NCI-H2107 treated with DMSO at 0.1 percent for 48 hours (cell line): ENCODE measurements at regions not wholly inside any gene's neighbourhood (a gene's known extent, or its start where the extent isn't known, plus 50 kb on each side); places are given as distances from the start of the nearest gene placed in this dataset.

ENCODE experiments used
- DNase-seq: peaks from one replicate; lab custom pipeline; 2025; ENCODE audit not compliant: unreplicated experiment; lab: John Stamatoyannopoulos, UW

- DNase-seq: no peak
These were observed 578.0 kb upstream of the MGAT4C start for GRCh38 chr12:86834217-86834616.

- no peak for DNase-seq
These were observed 571.2 kb upstream of the MGAT4C start for GRCh38 chr12:86827409-86827808.

GRCh38 chr12:86826051-86826450, 569.9 kb upstream of the MGAT4C start:
- no peak for DNase-seq

DNA sequence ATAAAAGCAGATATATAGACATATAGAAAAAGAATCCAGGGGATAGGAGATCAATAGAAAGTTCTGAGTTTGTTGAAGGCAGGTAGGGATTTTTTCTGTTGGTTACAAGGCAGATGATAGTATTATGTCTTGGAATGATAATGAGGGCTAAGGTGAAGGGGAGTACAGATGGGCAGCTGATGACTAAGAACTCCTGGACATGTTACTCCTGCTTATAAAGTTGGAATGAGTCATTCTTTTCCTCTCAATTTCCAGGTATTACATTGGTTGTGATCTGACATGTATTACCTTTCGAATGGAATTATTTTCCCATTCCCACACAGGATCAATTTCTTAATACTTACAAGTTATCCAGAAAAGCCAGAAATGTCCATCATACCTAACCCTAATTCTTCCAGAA, 545.2 kb upstream of the MGAT4C start:
- DNase-seq: no peak

DNA sequence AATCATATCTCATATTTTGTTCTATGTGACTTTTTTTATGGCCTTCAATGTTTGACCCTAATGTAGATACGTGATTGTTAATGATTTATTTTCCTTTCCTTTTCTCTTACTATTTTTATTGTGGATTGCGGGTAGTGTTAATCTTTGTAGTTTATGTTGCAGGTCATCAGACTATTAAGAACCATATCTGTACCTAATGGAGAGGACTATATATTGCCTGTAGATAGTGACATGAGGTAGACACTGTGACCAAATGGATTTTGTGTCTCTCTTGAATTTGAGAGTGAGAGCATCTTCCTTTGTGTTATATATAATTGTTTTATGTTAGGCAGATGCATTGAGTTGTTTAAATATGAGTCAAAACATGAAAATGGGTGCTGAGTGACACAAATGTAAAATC, 543.4 kb upstream of the MGAT4C start:
- DNase-seq: no peak

- DNase-seq: no peak
These were observed 540.4 kb upstream of the MGAT4C start for GRCh38 chr12:86796550-86796949.

- DNase-seq: no peak
These were observed 532.5 kb upstream of the MGAT4C start for GRCh38 chr12:86788661-86789060.

- DNase-seq: no peak
These were observed 531.2 kb upstream of the MGAT4C start for GRCh38 chr12:86787419-86787818.

DNA sequence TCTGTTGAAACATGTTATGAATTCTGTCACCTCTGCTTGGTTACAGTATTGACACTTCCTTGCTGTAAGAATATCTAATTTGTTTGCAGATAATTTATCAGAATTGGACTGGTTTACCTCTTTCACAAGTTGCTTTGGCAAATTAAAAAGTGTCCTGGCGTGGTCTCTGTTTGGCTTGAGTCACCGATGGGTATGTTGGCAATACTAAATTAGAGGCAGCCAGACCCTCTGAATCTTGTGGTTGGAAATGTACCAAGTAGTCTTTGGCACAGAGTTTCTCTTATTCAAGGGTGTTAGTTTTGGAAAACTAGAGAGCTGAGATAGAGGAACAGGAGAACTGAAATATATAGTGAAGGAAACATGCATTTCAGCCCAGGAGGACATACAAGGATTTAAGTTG, 521.1 kb upstream of the MGAT4C start:
- DNase-seq: no peak

GRCh38 chr12:86774841-86775388, 518.7 kb upstream of the MGAT4C start:
- no peak for DNase-seq

DNA sequence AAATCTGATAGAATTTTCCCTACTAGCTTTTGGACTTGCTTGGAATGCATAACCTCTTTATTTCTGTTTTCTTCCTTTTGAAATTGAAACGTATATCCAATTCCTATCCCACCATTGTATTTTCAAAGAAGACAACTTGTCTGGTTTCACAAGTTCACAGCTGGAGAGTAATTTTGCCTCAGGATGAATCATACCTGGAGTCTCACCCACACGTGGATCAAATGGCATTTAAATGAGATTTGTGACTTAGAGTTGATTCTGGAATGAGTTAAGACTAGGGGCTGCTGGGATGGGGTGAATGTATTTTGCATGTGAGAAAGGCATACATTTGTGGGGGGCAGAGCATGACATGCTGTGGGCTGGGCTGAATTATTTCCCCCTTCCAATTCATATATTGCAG, 516.5 kb upstream of the MGAT4C start:
- no peak for DNase-seq

- DNase-seq: no peak
These were observed 514.7 kb upstream of the MGAT4C start for GRCh38 chr12:86770871-86771270.

DNA sequence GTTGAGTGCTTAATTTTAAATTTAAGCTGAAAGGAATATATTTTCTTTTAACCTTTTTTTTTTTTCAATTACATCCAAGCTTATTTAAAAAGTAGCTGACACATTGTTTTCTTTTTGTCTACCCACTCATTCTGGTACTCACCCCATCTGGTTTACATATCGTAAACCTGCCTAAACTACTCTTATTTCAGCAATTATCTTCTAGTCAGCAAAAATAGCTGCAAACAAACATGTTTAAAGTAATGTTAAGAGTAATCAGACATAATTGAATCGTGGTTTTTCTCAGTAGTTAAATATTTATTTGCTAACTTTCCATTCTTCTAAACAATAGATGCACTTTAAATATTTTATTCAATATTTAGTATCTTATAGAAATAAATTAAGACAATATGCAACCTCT, 492.7 kb upstream of the MGAT4C start:
- no peak for DNase-seq

GRCh38 chr12:86744547-86745212, 488.5 kb upstream of the MGAT4C start:
- no peak for DNase-seq

DNA sequence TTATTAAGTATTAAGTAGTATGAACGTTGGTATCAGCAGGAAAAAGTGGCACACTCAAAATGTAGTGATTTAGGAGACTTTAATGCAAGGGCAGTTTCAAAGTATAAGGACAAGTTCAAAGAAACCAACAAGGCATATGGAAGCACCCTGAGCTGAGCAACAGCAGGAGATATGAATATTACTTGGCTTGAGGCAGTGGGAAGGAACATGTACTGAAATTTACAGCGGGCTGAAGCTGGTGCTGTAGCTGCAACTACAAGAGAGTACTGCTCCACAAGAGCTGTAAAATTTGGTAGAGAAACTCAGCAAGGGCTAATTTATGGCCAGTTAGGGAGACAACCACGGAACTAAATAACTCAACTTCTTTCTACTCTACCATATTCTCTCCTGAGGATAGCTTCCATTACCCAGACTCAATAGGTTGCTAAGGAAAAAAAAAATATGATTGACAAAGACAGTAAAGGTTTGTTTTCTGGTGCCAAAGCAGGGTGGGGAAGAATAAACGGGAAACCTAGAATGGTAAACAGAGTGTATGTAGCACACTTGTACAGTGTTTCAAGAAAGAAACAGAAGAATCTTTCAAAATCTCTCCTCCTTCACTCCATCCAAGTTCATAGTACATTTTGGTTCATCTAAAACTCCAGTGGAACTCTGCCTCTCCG, 487.8 kb upstream of the MGAT4C start:
- no peak for DNase-seq

GRCh38 chr12:86741531-86741930, 485.3 kb upstream of the MGAT4C start:
- DNase-seq: no peak

DNA sequence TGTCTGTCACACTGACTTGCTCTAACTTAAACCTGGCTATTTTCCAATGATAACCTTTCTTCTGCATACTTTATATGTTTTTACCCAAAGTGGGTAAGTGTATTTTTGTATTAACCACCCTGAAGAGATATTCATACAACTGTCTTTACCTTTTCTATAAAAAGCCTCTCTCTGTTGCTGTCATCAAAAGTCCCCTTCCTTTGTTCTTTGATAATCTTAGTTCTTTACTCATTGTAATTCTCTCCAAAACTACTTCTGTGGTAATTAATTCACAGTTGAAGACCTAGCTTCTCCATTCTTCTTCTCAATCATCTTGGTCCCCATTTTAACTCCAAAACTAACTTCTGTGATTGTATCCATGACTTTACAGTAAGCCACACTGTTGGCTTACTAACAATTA, 479.7 kb upstream of the MGAT4C start:
- no peak for DNase-seq

- DNase-seq: no peak
These were observed 478.9 kb upstream of the MGAT4C start for GRCh38 chr12:86735072-86735471.

DNA sequence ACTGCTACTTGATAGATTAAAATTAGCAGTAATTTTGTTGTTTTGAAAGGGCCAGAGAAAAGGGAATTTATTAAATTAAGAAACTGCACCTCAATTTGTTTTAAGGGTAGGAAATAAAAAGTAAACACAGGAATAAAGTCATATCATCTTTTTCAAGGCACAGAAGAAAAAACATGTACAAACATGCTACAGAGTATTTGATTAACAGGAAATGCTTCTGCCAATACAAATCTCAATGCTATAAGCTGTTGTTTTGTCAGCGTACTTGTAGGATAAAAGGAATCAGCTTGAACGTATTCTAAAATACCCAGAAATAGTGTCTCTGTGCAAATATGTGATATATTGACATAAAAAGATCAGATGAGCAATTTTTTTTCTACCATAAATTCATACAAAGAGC, 474.0 kb upstream of the MGAT4C start:
- DNase-seq: no peak

DNA sequence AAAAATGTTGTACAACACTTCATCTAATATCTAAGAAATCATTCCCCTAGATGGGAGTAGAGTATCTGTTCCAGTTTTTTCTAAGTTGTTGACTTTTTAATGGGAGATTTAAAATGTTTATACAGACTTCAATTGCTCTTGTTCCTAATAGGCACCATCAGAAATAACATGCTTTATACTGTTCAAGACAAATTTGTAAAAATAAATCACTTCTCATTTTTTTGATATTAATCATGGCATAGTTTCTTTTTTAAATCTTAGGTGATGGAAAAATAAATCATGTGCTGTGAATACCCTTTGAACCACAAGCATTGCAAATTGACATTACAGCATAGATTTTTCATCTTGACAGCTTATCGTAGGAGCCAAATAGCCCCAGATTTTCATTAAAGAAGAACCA, 473.5 kb upstream of the MGAT4C start:
- DNase-seq: no peak

DNA sequence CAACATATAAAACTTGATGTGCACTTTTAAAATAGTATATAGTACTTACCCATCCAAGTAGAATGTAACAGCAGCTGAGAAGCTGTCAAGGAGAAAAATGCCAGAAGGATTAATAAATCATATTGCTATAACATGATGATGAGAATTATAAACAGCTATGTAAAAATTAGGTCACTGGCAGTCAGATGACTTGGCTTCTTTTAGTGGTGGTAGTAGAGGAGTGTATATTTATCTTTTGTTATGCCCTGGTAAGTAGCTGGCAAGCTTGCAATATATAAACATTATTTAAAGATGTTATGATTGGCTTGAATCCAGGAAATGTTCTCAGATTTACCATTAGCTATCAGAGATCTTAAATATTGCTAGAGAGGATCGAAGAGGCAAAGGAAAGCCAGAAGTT, 471.0 kb upstream of the MGAT4C start:
- no peak for DNase-seq

DNA sequence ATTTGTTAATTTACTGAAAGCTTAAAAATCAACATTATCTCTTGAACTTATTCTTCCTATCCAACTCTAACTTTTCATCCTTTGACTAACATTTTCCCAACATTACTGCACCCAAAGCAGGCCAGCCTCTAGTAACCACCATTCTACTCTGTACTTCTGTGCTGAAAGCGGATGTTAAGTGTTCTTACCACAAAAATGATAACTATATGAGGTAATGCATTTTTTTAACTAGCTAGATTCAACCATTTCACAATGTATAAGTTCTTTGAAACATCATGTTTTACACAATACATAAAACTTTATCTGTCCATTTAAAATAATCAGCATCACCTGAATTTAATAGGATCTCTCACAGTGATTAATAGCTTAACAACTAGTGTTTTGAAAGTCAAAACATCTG, 468.5 kb upstream of the MGAT4C start:
- no peak for DNase-seq

DNA sequence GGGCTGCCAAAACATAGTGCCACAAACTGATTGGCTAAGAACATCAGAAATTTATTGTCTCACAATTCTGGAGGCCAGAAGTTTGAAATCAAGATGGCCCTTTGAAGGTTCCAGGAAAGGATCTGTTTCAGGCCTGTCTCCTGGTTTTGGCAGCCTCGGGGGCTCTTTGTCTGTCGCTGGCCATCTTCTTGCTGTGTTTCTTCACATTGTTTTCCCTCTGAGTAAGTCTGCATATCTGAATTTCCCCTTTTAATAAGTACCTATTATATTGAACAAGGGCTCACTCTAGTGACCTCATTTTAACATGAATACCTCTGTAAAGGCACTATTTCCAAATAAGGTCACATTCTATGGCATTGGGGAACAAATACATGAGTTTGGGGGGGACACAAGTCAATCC, 467.1 kb upstream of the MGAT4C start:
- no peak for DNase-seq
